SK-N-SH treated with all-trans-retinoic acid at 6 μM for 48 hours (cell line): ENCODE measurements at regions not wholly inside any gene's neighbourhood (a gene's known extent, or its start where the extent isn't known, plus 50 kb on each side); places are given as distances from the start of the nearest gene placed in this dataset.

ENCODE experiments used
- ATAC-seq: fragments of 200-7000 bp; cut with Tn5 transposase; 3 replicates; pipeline ENCODE4 v1.9.1; 2020; ENCODE audit warnings: mild to moderate bottlenecking, moderate library complexity
- ARNTL ChIP-seq: fragments of 450-650 bp; formaldehyde crosslinking; IDR thresholded peaks from 2 replicates; pipeline ENCODE4 v1.5.0; 2020; ENCODE audit warnings: low read depth, mild to moderate bottlenecking, moderate library complexity, borderline replicate concordance
- BACH2 ChIP-seq: fragments of 250-450 bp; sonication (Bioruptor Pico); IDR thresholded peaks from 2 replicates; pipeline ENCODE4 v1.9.0; 2021; ENCODE audit warnings: mild to moderate bottlenecking, borderline replicate concordance
- CREB5 ChIP-seq: fragments of 250-450 bp; sonication (Bioruptor Pico); IDR thresholded peaks from 2 replicates; pipeline ENCODE4 v1.5.1; 2020; ENCODE audit warnings: low read depth, mild to moderate bottlenecking, moderate library complexity
- CSDC2 ChIP-seq: fragments of 250-450 bp; sonication (Bioruptor Pico); IDR thresholded peaks from 2 replicates; pipeline ENCODE4 v1.5.0; 2020; ENCODE audit warnings: mild to moderate bottlenecking, moderate library complexity
- ESRRG ChIP-seq: fragments of 250-450 bp; sonication (Bioruptor Pico); IDR thresholded peaks from 2 replicates; pipeline ENCODE4 v1.6.1; 2021; ENCODE audit warnings: mild to moderate bottlenecking
- GLIS3 ChIP-seq: fragments of 250-450 bp; sonication (Bioruptor Pico); IDR thresholded peaks from 2 replicates; pipeline ENCODE4 v1.5.0; 2020; ENCODE audit warnings: mild to moderate bottlenecking, moderate library complexity
- OSR1 ChIP-seq: fragments of 250-450 bp; sonication (Bioruptor Pico); IDR thresholded peaks from 2 replicates; pipeline ENCODE4 v1.8.0; 2022; ENCODE audit warnings: moderate library complexity, mild to moderate bottlenecking, inconsistent platforms
- PPARA ChIP-seq: fragments of 250-450 bp; sonication (Bioruptor Pico); IDR thresholded peaks from 2 replicates; pipeline ENCODE4 v1.5.0; 2020; ENCODE audit warnings: mild to moderate bottlenecking, borderline replicate concordance
- RARB ChIP-seq: fragments of 250-450 bp; sonication (Bioruptor Pico); IDR thresholded peaks from 2 replicates; pipeline ENCODE4 v1.8.0; 2021; ENCODE audit warnings: mild to moderate bottlenecking, moderate library complexity
- SNAI2 ChIP-seq: fragments of 250-450 bp; sonication (Bioruptor Pico); IDR thresholded peaks from 2 replicates; pipeline ENCODE4 v1.5.0; 2020; ENCODE audit warnings: mild to moderate bottlenecking, moderate library complexity
- TCF4 ChIP-seq: fragments of 250-450 bp; sonication (Bioruptor Pico); IDR thresholded peaks from 2 replicates; pipeline ENCODE4 v1.8.0; 2021; ENCODE audit warnings: mild to moderate bottlenecking, moderate library complexity, borderline replicate concordance
- TOX ChIP-seq: fragments of 250-450 bp; sonication (Bioruptor Pico); IDR thresholded peaks from 2 replicates; pipeline ENCODE4 v1.8.0; 2021; ENCODE audit warnings: mild to moderate bottlenecking, moderate library complexity, borderline replicate concordance
- TSHZ2 ChIP-seq: fragments of 250-450 bp; sonication (Bioruptor Pico); IDR thresholded peaks from 2 replicates; pipeline ENCODE4 v1.5.0; 2020; ENCODE audit warnings: mild to moderate bottlenecking, moderate library complexity
- ZC3H10 ChIP-seq: fragments of 250-450 bp; sonication (Bioruptor Pico); IDR thresholded peaks from 2 replicates; pipeline ENCODE4 v1.5.1; 2021; ENCODE audit warnings: mild to moderate bottlenecking, moderate library complexity
- ZFP3 ChIP-seq: fragments of 250-450 bp; sonication (Bioruptor Pico); IDR thresholded peaks from 2 replicates; pipeline ENCODE4 v1.5.0; 2020; ENCODE audit warnings: mild to moderate bottlenecking, moderate library complexity
- ZNF565 ChIP-seq: fragments of 450-650 bp; formaldehyde crosslinking; conservative IDR thresholded peaks from 2 replicates; pipeline ENCODE4 v1.5.0; 2020; ENCODE audit warnings: low read depth, mild to moderate bottlenecking, moderate library complexity
- ZNF70 ChIP-seq: fragments of 450-650 bp; formaldehyde crosslinking; IDR thresholded peaks from 2 replicates; pipeline ENCODE4 v1.5.0; 2020; ENCODE audit warnings: mild to moderate bottlenecking, moderate library complexity
- ZNF8 ChIP-seq: fragments of 450-650 bp; formaldehyde crosslinking; IDR thresholded peaks from 2 replicates; pipeline ENCODE4 v1.5.0; 2020; ENCODE audit warnings: mild to moderate bottlenecking, moderate library complexity
- TF ChIP-seq, protein P1 (sequence below): fragments of 250-450 bp; sonication (Bioruptor Pico); IDR thresholded peaks from 2 replicates; pipeline ENCODE4 v1.5.1; 2021; ENCODE audit warnings: mild to moderate bottlenecking, moderate library complexity
- TF ChIP-seq, protein P2 (sequence below): fragments of 250-450 bp; sonication (Bioruptor Pico); IDR thresholded peaks from 2 replicates; pipeline ENCODE4 v1.8.0; 2021; ENCODE audit warnings: low read depth, mild to moderate bottlenecking, moderate library complexity, borderline replicate concordance
- TF ChIP-seq, protein P3 (sequence below): fragments of 250-450 bp; sonication (Bioruptor Pico); IDR thresholded peaks from 2 replicates; pipeline ENCODE4 v1.8.0; 2020; ENCODE audit warnings: mild to moderate bottlenecking, moderate library complexity, borderline replicate concordance

- TF ChIP-seq, protein P1, sequence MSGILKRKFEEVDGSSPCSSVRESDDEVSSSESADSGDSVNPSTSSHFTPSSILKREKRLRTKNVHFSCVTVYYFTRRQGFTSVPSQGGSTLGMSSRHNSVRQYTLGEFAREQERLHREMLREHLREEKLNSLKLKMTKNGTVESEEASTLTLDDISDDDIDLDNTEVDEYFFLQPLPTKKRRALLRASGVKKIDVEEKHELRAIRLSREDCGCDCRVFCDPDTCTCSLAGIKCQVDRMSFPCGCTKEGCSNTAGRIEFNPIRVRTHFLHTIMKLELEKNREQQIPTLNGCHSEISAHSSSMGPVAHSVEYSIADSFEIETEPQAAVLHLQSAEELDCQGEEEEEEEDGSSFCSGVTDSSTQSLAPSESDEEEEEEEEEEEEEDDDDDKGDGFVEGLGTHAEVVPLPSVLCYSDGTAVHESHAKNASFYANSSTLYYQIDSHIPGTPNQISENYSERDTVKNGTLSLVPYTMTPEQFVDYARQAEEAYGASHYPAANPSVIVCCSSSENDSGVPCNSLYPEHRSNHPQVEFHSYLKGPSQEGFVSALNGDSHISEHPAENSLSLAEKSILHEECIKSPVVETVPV (CRISPR knock-in tag), result no peak
- no peak for TF ChIP-seq OSR1 (CRISPR knock-in tag)
- no peak for TF ChIP-seq CREB5 (CRISPR knock-in tag)
- no peak for TF ChIP-seq TCF4 (CRISPR knock-in tag)
- no peak for TF ChIP-seq BACH2 (CRISPR knock-in tag)
- no peak for TF ChIP-seq ZNF565
- no peak for TF ChIP-seq CSDC2
- TF ChIP-seq, protein P2, sequence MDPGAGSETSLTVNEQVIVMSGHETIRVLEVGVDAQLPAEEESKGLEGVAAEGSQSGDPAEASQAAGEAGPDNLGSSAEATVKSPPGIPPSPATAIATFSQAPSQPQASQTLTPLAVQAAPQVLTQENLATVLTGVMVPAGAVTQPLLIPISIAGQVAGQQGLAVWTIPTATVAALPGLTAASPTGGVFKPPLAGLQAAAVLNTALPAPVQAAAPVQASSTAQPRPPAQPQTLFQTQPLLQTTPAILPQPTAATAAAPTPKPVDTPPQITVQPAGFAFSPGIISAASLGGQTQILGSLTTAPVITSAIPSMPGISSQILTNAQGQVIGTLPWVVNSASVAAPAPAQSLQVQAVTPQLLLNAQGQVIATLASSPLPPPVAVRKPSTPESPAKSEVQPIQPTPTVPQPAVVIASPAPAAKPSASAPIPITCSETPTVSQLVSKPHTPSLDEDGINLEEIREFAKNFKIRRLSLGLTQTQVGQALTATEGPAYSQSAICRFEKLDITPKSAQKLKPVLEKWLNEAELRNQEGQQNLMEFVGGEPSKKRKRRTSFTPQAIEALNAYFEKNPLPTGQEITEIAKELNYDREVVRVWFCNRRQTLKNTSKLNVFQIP (CRISPR knock-in tag), result no peak
- TF ChIP-seq ARNTL (CRISPR knock-in tag), result no peak
- no peak for TF ChIP-seq TSHZ2 (CRISPR knock-in tag)
- TF ChIP-seq TOX, result no peak
- no peak for TF ChIP-seq PPARA (CRISPR knock-in tag)
- no peak for TF ChIP-seq ZC3H10 (CRISPR knock-in tag)
- no peak for TF ChIP-seq ZFP3 (CRISPR knock-in tag)
- no peak for TF ChIP-seq GLIS3 (CRISPR knock-in tag)
- TF ChIP-seq RARB (CRISPR knock-in tag), result no peak
- TF ChIP-seq, protein P3, sequence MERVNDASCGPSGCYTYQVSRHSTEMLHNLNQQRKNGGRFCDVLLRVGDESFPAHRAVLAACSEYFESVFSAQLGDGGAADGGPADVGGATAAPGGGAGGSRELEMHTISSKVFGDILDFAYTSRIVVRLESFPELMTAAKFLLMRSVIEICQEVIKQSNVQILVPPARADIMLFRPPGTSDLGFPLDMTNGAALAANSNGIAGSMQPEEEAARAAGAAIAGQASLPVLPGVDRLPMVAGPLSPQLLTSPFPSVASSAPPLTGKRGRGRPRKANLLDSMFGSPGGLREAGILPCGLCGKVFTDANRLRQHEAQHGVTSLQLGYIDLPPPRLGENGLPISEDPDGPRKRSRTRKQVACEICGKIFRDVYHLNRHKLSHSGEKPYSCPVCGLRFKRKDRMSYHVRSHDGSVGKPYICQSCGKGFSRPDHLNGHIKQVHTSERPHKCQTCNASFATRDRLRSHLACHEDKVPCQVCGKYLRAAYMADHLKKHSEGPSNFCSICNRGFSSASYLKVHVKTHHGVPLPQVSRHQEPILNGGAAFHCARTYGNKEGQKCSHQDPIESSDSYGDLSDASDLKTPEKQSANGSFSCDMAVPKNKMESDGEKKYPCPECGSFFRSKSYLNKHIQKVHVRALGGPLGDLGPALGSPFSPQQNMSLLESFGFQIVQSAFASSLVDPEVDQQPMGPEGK (CRISPR knock-in tag), result no peak
- TF ChIP-seq ESRRG, result no peak
- no peak for TF ChIP-seq ZNF70 (CRISPR knock-in tag)
- TF ChIP-seq, all 23 proteins: peak for 0
- ATAC-seq, result no peak
Measured at GRCh38 chr14:87257421-87257820, 735.6 kb downstream of the GALC start.

GRCh38 chr14:87255058-87255457, 737.9 kb downstream of the GALC start:
- TF ChIP-seq ZC3H10 (CRISPR knock-in tag) (no peak), OSR1 (CRISPR knock-in tag) (no peak), ZFP3 (CRISPR knock-in tag) (no peak), SNAI2 (CRISPR knock-in tag) (no peak)
- TF ChIP-seq, all 23 proteins: peak for 0
- no peak for ATAC-seq

- TF ChIP-seq, protein P3 (CRISPR knock-in tag), result no peak
- TF ChIP-seq CSDC2 (no peak), ZNF8 (no peak), ZNF70 (CRISPR knock-in tag) (no peak), CREB5 (CRISPR knock-in tag) (no peak), ZNF565 (no peak), GLIS3 (CRISPR knock-in tag) (no peak)
- TF ChIP-seq, protein P1 (CRISPR knock-in tag), result no peak
- TF ChIP-seq, protein P2 (CRISPR knock-in tag), result no peak
- no peak for ATAC-seq
Measured at GRCh38 chr14:87254331-87254874, 738.6 kb downstream of the GALC start.
